ENCODE measurements at regions not wholly inside any gene's neighbourhood (a gene's known extent, or its start where the extent isn't known, plus 50 kb on each side); places are given as distances from the start of the nearest gene placed in this dataset.

GRCh38 chr2:100704156-100704555 lies 115.8 kb upstream of the NPAS2 start:
- Histone ChIP-seq H3K27me3 (ENCODE audit: control insufficient read depth, low read length) (0 out of 2 replicates have a peak, but pooled peaks cover 2% of the 10 kb centered on the region), H3K27ac (ENCODE audit: low read depth, low read length) (no peak overlapping the region), H3K36me3 (ENCODE audit: control insufficient read depth, low read length) (no peaks in the 10 kb centered on the region), H3K4me1 (ENCODE audit: control insufficient read depth, low read length) (no peaks in the 10 kb centered on the region), H3K9me3 (ENCODE audit: control insufficient read depth, insufficient read depth, low read length) (no peaks in the 10 kb centered on the region), H3K9me2 (replicated peaks; ENCODE audit: control insufficient read depth, low read length) (no peaks in the 10 kb centered on the region), H3K4me2 (ENCODE audit: low read length) (no peak overlapping the region), H3K4me3 (ENCODE audit: low read length) (no peak overlapping the region), H3F3A (ENCODE audit: control insufficient read depth, insufficient read depth) (no peaks in the 10 kb centered on the region), H3K79me2 (ENCODE audit: control insufficient read depth, low read length) (no peaks in the 10 kb centered on the region), H4K20me1 (ENCODE audit: control insufficient read depth, insufficient read depth, low read depth, low read length) (no peaks in the 10 kb centered on the region)
- TF ChIP-seq EZH2phosphoT487 (IDR thresholded peaks at IDR 0.05; ENCODE audit: borderline replicate concordance, low read length) (no peak), CTCF (IDR thresholded peaks at IDR 0.05; ENCODE audit: low read depth, low read length, poor library complexity, severe bottlenecking) (no peak)

- Histone ChIP-seq H3F3A (ENCODE audit: control insufficient read depth, insufficient read depth) (no peaks in the 10 kb centered on the region), H3K79me2 (ENCODE audit: control insufficient read depth, low read length) (no peaks in the 10 kb centered on the region), H3K36me3 (ENCODE audit: control insufficient read depth, low read length) (no peaks in the 10 kb centered on the region), H4K20me1 (ENCODE audit: control insufficient read depth, insufficient read depth, low read depth, low read length) (no peaks in the 10 kb centered on the region), H3K4me2 (ENCODE audit: low read length) (no peak overlapping the region), H3K9me3 (ENCODE audit: control insufficient read depth, insufficient read depth, low read length) (no peaks in the 10 kb centered on the region), H3K9me2 (replicated peaks; ENCODE audit: control insufficient read depth, low read length) (no peaks in the 10 kb centered on the region), H3K4me3 (ENCODE audit: low read length) (no peak overlapping the region), H3K4me1 (ENCODE audit: control insufficient read depth, low read length) (no peaks in the 10 kb centered on the region), H3K27me3 (ENCODE audit: control insufficient read depth, low read length) (0 out of 2 replicates have a peak, but pooled peaks cover 2% of the 10 kb centered on the region), H3K27ac (ENCODE audit: low read depth, low read length) (no peak overlapping the region)
- no peak for TF ChIP-seq EZH2phosphoT487 (IDR thresholded peaks at IDR 0.05; ENCODE audit: borderline replicate concordance, low read length)
- no peak for TF ChIP-seq CTCF (IDR thresholded peaks at IDR 0.05; ENCODE audit: low read depth, low read length, poor library complexity, severe bottlenecking)
Measured at GRCh38 chr2:100704711-100705110, 115.2 kb upstream of the NPAS2 start.

GRCh38 chr2:100707016-100707947 lies 112.7 kb upstream of the NPAS2 start:
- Histone ChIP-seq H3K27ac (ENCODE audit: low read depth, low read length) (no peak overlapping the region), H3K79me2 (ENCODE audit: control insufficient read depth, low read length) (no peaks in the 10 kb centered on the region), H3K4me2 (ENCODE audit: low read length) (no peak overlapping the region), H3K27me3 (ENCODE audit: control insufficient read depth, low read length) (no peaks in the 10 kb centered on the region), H3F3A (ENCODE audit: control insufficient read depth, insufficient read depth) (no peaks in the 10 kb centered on the region), H3K36me3 (ENCODE audit: control insufficient read depth, low read length) (no peaks in the 10 kb centered on the region), H3K9me2 (replicated peaks; ENCODE audit: control insufficient read depth, low read length) (no peaks in the 10 kb centered on the region), H3K4me1 (ENCODE audit: control insufficient read depth, low read length) (no peaks in the 10 kb centered on the region), H3K9me3 (ENCODE audit: control insufficient read depth, insufficient read depth, low read length) (no peaks in the 10 kb centered on the region), H4K20me1 (ENCODE audit: control insufficient read depth, insufficient read depth, low read depth, low read length) (no peaks in the 10 kb centered on the region), H3K4me3 (ENCODE audit: low read length) (no peak overlapping the region)
- TF ChIP-seq EZH2phosphoT487 (IDR thresholded peaks at IDR 0.05; ENCODE audit: borderline replicate concordance, low read length) (no peak), CTCF (IDR thresholded peaks at IDR 0.05; ENCODE audit: low read depth, low read length, poor library complexity, severe bottlenecking) (no peak)
